IPS-18a (cell line): ENCODE measurements at regions not wholly inside any gene's neighbourhood (a gene's known extent, or its start where the extent isn't known, plus 50 kb on each side); places are given as distances from the start of the nearest gene placed in this dataset.

Source experiments
- H3K27ac ChIP-seq: one replicate; pipeline ENCODE4 v1.5.1; 2013; ENCODE audit warnings: low read length
- H3K27me3 ChIP-seq: one replicate; pipeline ENCODE4 v1.6.1; 2013; ENCODE audit warnings: mild to moderate bottlenecking, low read length; ENCODE audit not compliant: control insufficient read depth, insufficient read depth
- H3K36me3 ChIP-seq: one replicate; pipeline ENCODE4 v1.6.1; 2013; ENCODE audit warnings: low read depth, low read length; ENCODE audit not compliant: control insufficient read depth
- H3K4me1 ChIP-seq: one replicate; pipeline ENCODE4 v1.6.1; 2013; ENCODE audit warnings: low read depth, low read length; ENCODE audit not compliant: control insufficient read depth
- H3K4me3 ChIP-seq: one replicate; pipeline ENCODE4 v1.5.1; 2013; ENCODE audit warnings: low read length
- H3K9ac ChIP-seq: one replicate; pipeline ENCODE4 v1.6.1; 2013; ENCODE audit warnings: mild to moderate bottlenecking, low read length, moderate library complexity
- H3K9me3 ChIP-seq: one replicate; pipeline ENCODE4 v1.6.1; 2013; ENCODE audit warnings: low read depth, low read length; ENCODE audit not compliant: control insufficient read depth

DNA sequence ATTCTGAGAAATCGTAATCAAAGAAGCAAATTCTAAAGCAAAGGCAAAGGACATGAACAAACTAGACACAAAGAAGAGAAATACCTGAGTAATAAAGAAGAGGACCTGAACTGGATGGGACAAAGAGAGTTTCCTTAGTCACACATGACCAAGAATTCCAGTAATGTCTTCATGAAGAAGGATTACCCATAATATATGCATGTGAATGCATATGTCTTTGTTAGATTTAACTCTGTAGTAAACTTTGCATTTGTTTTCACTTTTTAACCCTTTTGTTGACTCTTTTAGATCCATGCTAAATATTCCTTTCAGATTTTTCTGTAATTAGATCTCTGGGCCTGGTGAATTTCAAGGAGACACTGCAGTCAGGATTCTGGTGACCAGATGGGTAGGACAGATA is 279.8 kb downstream of the ARRDC4 start:
- no peak overlapping the region for H3K4me3 ChIP-seq
- no peak overlapping the region for H3K9ac ChIP-seq
- no peak overlapping the region for H3K27ac ChIP-seq
- H3K9me3 ChIP-seq, result no peaks in the 10 kb centered on the region
- no peaks in the 10 kb centered on the region for H3K27me3 ChIP-seq
- no peaks in the 10 kb centered on the region for H3K36me3 ChIP-seq
- H3K4me1 ChIP-seq, result no peaks in the 10 kb centered on the region

DNA sequence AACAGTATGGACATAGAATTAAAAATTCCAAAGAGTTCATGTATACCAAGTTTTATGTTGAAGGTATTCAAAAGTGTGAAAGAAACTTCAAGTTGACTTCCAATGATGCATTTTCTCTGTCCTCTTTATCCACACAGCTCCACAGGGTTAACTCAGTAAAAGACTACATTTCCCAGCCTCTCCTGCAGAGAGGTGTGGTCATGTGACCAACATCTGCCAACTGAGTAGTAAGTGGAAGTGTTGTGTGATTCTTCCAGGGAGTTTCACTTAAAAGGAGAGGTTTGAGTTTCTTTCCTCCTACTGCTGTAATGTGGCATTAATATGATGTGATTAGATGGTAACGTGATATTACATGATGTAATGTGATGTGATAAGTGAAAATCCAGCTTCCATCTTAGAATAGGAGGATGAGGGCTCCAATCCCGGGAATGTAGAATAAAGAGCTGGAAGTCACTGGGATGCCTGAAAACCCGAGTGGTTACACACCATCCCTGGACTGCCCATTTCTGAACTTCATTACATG is 280.6 kb downstream of the ARRDC4 start:
- Histone ChIP-seq H3K9me3 (no peaks in the 10 kb centered on the region), H3K4me1 (no peaks in the 10 kb centered on the region), H3K27ac (no peak overlapping the region), H3K9ac (no peak overlapping the region), H3K27me3 (no peaks in the 10 kb centered on the region), H3K36me3 (no peaks in the 10 kb centered on the region), H3K4me3 (no peak overlapping the region)

DNA sequence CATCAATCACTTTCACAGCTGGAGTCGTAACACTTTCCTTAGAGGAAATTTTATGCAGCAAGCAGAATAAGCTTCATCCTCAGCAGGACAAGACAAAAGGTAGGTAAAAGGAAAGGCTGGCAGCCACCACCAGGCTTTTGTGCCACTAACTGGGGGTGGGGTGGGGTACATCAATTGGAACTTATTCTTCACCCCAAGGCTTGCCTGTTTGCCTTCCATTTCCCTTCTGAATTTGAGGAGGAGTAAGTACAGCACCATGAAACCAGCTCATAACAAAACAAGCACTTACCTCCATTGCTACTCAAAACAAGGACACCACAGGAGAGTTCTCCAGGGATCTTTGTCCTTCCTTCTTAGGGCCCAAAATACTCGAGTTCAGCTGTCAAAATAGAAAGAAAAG is 296.8 kb downstream of the ARRDC4 start:
- Histone ChIP-seq H3K27ac (no peak overlapping the region), H3K4me1 (peaks cover 8% of the 10 kb centered on the region), H3K9me3 (peaks cover 15% of the 10 kb centered on the region), H3K9ac (no peak overlapping the region), H3K4me3 (no peak overlapping the region), H3K27me3 (peaks cover 12% of the 10 kb centered on the region), H3K36me3 (no peaks in the 10 kb centered on the region)

DNA sequence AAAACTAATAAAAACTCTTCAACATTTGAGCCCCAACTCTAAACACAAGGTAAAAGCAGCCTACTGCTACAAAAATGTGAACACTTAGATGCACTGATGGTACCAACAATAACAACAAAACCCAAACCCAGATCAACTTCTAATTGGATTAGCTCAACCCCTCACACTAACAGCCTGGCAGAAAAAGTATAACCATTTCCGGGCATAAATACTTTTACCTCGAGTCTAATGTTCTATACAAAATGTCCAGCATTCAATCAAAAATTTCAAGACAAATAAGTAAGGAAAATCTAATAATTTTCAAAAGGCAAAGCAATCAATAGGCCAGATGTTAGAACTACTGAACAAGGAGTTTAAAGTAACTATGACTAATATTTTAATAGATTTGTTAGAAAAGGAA is 303.3 kb downstream of the ARRDC4 start:
- Histone ChIP-seq H3K9ac (no peak overlapping the region), H3K4me3 (no peak overlapping the region), H3K9me3 (peaks cover 15% of the 10 kb centered on the region), H3K36me3 (no peaks in the 10 kb centered on the region), H3K27ac (no peak overlapping the region), H3K27me3 (no peaks in the 10 kb centered on the region), H3K4me1 (no peaks in the 10 kb centered on the region)

DNA sequence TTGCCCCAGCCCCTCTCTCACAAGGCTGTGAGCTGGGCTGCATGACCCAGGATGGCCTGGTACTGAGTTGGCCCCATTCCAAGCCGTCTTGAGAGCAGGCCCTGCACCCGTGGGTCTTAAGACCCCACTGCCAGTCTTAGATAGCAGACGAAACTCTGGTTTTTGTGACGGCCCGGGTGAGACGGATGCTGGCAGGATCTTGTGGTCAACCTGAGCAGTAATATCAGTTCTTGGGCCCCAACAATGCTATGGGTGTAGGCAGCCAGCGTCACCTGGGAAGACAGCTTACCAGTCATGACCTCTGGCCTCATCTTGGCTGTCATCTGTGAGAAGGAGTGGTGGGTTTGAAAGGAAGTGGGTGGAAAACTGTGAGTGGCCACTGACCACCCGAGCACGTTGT is 305.8 kb downstream of the ARRDC4 start:
- Histone ChIP-seq H3K4me3 (no peak overlapping the region), H3K9ac (no peak overlapping the region), H3K27ac (no peak overlapping the region), H3K27me3 (no peaks in the 10 kb centered on the region), H3K4me1 (no peaks in the 10 kb centered on the region), H3K36me3 (no peaks in the 10 kb centered on the region), H3K9me3 (peaks cover 3% of the 10 kb centered on the region)

DNA sequence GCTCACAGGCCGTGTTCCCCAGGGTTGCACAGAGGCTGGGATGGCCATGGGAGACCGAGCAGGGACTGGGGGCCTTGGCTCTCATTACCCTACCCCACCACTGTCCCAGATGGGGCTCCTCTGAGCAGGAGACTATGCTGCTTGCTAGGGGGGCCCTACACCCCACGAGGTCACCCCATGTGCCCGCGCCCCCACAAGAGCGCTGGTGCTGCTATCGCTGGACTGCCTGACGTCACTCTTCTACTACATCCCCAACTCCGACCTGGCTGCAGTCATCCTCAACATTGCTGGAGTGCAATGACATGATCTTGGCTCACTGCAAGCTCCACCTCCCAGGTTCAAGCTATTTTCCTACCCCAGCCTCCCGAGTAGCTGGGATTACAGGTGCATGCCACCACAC is 307.7 kb downstream of the ARRDC4 start:
- Histone ChIP-seq H3K36me3 (no peaks in the 10 kb centered on the region), H3K9me3 (peaks cover 3% of the 10 kb centered on the region), H3K27ac (no peak overlapping the region), H3K9ac (no peak overlapping the region), H3K4me3 (no peak overlapping the region), H3K27me3 (no peaks in the 10 kb centered on the region), H3K4me1 (no peaks in the 10 kb centered on the region)

DNA sequence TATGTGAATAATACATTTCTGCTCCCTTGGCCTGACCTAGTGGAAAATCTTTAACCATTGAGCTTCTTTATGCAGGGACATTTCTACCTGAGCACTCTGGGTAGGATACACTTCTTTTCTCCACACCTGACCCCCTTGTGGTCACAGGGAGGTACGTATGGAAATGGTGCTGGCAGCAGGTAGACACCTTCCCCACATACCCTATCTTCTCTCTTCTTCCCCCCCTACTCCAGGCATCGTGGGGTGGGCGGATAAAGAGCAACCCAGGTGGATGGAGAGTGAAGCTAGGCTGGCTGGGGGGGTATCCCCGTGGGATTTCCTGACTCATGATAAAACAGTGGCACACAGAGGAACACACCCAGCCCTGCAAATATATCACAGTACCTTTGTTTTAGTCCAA is 312.1 kb downstream of the ARRDC4 start:
- H3K27ac ChIP-seq, result no peak overlapping the region
- no peak overlapping the region for H3K4me3 ChIP-seq
- H3K4me1 ChIP-seq, result no peaks in the 10 kb centered on the region
- no peaks in the 10 kb centered on the region for H3K27me3 ChIP-seq
- no peak overlapping the region for H3K9ac ChIP-seq
- no peaks in the 10 kb centered on the region for H3K36me3 ChIP-seq
- H3K9me3 ChIP-seq, result no peaks in the 10 kb centered on the region

DNA sequence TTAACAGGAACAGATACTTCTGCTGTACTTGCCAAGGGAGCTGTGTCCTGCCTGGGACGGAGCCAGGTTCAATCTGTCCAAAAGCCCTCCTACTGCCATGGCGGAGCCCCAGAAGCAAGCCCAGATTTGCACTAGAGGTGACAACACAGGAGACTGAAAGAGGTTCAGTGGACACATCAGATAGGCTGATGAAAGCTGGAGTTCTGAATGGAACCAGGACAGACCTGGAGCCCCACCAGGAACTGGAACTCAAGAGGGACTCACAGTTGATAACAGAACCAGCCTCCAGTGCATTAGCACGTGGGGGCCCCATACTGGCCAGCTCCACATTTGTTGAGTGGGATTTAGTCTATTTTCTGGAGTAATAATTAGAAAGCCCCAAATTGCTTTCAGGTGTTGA is 315.5 kb downstream of the ARRDC4 start:
- Histone ChIP-seq H3K9ac (no peak overlapping the region), H3K4me1 (no peaks in the 10 kb centered on the region), H3K36me3 (no peaks in the 10 kb centered on the region), H3K9me3 (no peaks in the 10 kb centered on the region), H3K4me3 (no peak overlapping the region), H3K27ac (no peak overlapping the region), H3K27me3 (no peaks in the 10 kb centered on the region)

DNA sequence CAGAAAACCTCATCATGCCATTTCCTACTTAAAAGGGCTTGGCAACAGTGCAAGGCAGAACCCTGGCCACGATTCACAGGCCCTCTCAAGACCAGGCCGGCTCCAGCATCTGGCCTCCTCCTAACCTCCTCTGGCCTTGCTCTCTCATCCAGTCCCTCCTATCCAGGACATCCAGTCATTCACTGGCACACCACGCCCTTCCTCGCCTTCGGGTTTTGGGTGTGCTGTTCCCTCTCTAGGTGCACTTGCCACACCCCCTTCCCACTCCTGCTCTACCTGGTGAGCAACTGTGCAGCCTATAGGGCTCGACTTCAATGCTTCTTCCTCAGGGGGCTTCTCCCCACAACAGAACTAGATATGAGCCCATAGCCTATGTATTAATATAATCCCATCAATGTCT is 317.1 kb downstream of the ARRDC4 start:
- Histone ChIP-seq H3K36me3 (no peaks in the 10 kb centered on the region), H3K9me3 (no peaks in the 10 kb centered on the region), H3K27ac (no peak overlapping the region), H3K27me3 (no peaks in the 10 kb centered on the region), H3K4me1 (no peaks in the 10 kb centered on the region), H3K9ac (no peak overlapping the region), H3K4me3 (no peak overlapping the region)

DNA sequence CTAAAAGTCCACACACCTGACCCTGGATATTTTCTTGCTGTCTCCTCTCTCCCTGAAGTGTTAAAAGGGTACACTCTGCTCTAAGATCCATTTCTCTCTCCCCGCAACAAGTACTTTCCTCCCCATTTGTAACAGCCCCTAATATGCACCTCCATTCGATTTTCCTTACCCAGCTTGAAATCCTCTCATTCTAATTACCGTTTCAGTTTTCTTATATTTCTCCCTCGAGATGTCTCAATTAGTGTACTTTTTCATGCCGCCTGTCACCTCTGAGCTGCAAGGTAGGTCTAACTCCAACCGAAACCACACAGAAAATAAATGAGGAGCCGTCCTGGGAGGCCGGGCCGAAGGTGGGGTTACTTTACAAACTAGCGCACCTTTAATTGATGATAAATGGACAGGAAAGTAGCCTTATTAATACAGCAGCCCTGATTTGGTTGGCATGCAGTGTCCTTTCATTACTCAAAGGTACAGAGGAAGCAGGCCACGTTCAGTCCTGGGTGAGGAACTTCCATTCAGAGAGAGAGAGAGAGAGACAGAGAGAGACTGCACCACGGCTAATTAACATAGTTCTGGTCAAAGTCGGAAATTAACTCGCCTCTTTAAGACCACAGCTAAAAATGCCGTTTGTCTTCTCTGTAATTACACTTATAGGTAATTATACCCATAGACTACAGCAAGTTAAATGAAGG is 319.9 kb downstream of the ARRDC4 start:
- Histone ChIP-seq H3K36me3 (no peaks in the 10 kb centered on the region), H3K9me3 (no peaks in the 10 kb centered on the region), H3K27ac (no peak overlapping the region), H3K27me3 (no peaks in the 10 kb centered on the region), H3K4me1 (peaks cover 4% of the 10 kb centered on the region), H3K4me3 (no peak overlapping the region), H3K9ac (no peak overlapping the region)

DNA sequence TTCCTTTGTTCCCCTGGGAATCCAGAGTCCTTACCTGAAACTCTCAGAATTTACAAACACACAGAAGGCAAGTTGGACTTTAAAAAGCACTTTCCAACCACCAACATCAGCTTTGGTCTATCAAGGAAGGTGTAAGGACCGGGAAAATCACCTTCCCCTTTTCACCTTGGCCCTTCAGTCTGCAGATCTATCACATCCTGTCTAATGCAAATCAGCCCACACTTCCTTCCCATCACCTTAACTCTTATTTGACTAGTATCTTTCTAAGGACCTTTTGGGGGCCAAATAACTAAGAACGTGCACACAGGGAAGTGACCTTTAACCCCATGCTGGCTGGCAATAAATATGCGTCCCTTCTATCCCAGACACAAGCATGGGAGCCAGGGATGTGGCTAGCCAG is 320.6 kb downstream of the ARRDC4 start:
- Histone ChIP-seq H3K27me3 (no peaks in the 10 kb centered on the region), H3K9me3 (no peaks in the 10 kb centered on the region), H3K36me3 (no peaks in the 10 kb centered on the region), H3K27ac (no peak overlapping the region), H3K4me3 (no peak overlapping the region), H3K9ac (no peak overlapping the region), H3K4me1 (peaks cover 4% of the 10 kb centered on the region)

DNA sequence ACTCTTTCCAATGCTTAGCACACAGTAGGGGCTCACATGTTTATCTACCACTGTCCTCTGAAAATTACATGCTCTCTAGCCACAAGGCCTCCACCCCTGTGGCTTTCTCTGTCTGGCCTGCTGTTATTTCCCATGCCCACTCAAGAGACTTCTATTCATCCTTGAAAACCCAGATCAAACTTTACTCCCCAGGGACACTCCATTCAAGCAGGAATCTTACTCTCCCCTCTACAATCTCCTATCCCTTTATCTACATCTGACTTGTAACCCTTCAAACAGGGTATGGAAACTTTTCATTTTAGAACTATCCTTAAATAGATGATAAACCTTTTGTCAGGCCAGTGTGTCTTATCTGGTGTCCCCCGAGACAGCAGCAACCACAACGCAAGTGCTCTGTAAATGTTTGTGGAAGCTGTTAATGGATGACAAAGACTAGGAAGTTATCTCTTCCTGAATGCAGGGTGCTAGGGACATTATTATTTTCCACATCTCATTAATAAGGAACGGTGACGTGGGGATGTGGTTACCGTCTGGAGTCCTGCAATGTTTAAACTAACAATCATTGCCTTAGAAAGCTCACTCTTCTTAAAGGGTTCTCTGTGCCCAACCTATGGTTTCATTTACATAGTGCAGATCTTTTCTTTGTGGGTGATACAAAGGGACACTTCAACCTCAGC is 322.3 kb downstream of the ARRDC4 start:
- Histone ChIP-seq H3K27me3 (no peaks in the 10 kb centered on the region), H3K4me1 (peaks cover 4% of the 10 kb centered on the region), H3K9me3 (no peaks in the 10 kb centered on the region), H3K36me3 (no peaks in the 10 kb centered on the region), H3K4me3 (no peak overlapping the region), H3K9ac (no peak overlapping the region), H3K27ac (no peak overlapping the region)
